Ishikawa (cell line): ENCODE measurements at regions not wholly inside any gene's neighbourhood (a gene's known extent, or its start where the extent isn't known, plus 50 kb on each side); places are given as distances from the start of the nearest gene placed in this dataset.

Experiments used
- CEBPB ChIP-seq: IDR thresholded peaks from 2 replicates; pipeline ENCODE4 v1.6.1; 2012
- CREB1 ChIP-seq: IDR thresholded peaks from 2 replicates; pipeline ENCODE4 v1.6.1; 2012; ENCODE audit warnings: low read depth
- EGR1 ChIP-seq: IDR thresholded peaks from 2 replicates; pipeline ENCODE4 v1.6.1; 2012
- EP300 ChIP-seq: IDR thresholded peaks from 2 replicates; pipeline ENCODE4 v1.6.1; 2012; ENCODE audit warnings: borderline replicate concordance
- FOXM1 ChIP-seq: IDR thresholded peaks from 2 replicates; pipeline ENCODE4 v1.6.1; 2012; ENCODE audit warnings: low read depth, borderline replicate concordance
- NFIC ChIP-seq: IDR thresholded peaks from 2 replicates; pipeline ENCODE4 v1.6.1; 2012
- RAD21 ChIP-seq: IDR thresholded peaks from 2 replicates; pipeline ENCODE4 v1.6.1; 2012; ENCODE audit warnings: low read depth
- TAF1 ChIP-seq: IDR thresholded peaks from 2 replicates; pipeline ENCODE4 v1.6.1; 2012; ENCODE audit warnings: low read depth, mild to moderate bottlenecking
- TCF12 ChIP-seq: IDR thresholded peaks from 2 replicates; pipeline ENCODE4 v1.6.1; 2012; ENCODE audit warnings: low read depth
- TEAD4 ChIP-seq: IDR thresholded peaks from 2 replicates; pipeline ENCODE4 v1.6.1; 2012
- YY1 ChIP-seq: IDR thresholded peaks from 2 replicates; pipeline ENCODE4 v1.6.1; 2012; ENCODE audit warnings: low read depth
- ZBTB7A ChIP-seq: IDR thresholded peaks from 2 replicates; pipeline ENCODE4 v1.6.1; 2012; ENCODE audit warnings: low read depth
- TF ChIP-seq, protein P1 (sequence below): IDR thresholded peaks from 2 replicates; pipeline ENCODE4 v1.6.1; 2012; ENCODE audit warnings: low read depth, mild to moderate bottlenecking
- TF ChIP-seq, protein P2 (sequence below): IDR thresholded peaks from 2 replicates; pipeline ENCODE4 v1.6.1; 2012
- TF ChIP-seq, protein P3 (sequence below): IDR thresholded peaks from 2 replicates; pipeline ENCODE4 v1.6.1; 2012

DNA sequence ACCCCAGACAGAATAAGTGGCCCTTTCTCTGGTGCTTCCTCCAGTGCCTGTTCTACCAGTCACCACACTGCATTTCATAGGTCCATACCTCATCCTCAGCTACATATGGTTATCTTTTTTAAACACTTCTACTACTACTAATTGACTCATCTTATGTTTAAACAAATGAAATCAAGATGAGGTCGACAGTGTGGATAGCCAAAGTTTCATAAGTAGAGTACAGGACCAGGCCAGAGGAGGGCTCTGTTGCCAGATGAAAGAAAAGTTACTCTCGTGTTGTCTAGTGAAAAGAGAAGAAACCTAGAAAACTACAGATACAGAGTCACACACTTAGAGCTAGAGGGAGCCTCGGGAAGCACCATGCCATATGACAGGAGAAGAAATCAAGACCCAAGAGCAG is 296.1 kb downstream of the VPS13C start:
- TF ChIP-seq YY1, result no peak
- TF ChIP-seq TAF1, result no peak
- TF ChIP-seq NFIC, result no peak
- TF ChIP-seq TCF12, result no peak
- TF ChIP-seq CREB1, result no peak
- TF ChIP-seq CEBPB, result no peak
- TF ChIP-seq EGR1, result no peak
- TF ChIP-seq RAD21, result no peak
- TF ChIP-seq, protein P1, sequence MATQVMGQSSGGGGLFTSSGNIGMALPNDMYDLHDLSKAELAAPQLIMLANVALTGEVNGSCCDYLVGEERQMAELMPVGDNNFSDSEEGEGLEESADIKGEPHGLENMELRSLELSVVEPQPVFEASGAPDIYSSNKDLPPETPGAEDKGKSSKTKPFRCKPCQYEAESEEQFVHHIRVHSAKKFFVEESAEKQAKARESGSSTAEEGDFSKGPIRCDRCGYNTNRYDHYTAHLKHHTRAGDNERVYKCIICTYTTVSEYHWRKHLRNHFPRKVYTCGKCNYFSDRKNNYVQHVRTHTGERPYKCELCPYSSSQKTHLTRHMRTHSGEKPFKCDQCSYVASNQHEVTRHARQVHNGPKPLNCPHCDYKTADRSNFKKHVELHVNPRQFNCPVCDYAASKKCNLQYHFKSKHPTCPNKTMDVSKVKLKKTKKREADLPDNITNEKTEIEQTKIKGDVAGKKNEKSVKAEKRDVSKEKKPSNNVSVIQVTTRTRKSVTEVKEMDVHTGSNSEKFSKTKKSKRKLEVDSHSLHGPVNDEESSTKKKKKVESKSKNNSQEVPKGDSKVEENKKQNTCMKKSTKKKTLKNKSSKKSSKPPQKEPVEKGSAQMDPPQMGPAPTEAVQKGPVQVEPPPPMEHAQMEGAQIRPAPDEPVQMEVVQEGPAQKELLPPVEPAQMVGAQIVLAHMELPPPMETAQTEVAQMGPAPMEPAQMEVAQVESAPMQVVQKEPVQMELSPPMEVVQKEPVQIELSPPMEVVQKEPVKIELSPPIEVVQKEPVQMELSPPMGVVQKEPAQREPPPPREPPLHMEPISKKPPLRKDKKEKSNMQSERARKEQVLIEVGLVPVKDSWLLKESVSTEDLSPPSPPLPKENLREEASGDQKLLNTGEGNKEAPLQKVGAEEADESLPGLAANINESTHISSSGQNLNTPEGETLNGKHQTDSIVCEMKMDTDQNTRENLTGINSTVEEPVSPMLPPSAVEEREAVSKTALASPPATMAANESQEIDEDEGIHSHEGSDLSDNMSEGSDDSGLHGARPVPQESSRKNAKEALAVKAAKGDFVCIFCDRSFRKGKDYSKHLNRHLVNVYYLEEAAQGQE, result no peak
- TF ChIP-seq, protein P2, sequence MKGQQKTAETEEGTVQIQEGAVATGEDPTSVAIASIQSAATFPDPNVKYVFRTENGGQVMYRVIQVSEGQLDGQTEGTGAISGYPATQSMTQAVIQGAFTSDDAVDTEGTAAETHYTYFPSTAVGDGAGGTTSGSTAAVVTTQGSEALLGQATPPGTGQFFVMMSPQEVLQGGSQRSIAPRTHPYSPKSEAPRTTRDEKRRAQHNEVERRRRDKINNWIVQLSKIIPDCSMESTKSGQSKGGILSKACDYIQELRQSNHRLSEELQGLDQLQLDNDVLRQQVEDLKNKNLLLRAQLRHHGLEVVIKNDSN, result no peak
- TF ChIP-seq EP300, result no peak
- TF ChIP-seq, protein P3, sequence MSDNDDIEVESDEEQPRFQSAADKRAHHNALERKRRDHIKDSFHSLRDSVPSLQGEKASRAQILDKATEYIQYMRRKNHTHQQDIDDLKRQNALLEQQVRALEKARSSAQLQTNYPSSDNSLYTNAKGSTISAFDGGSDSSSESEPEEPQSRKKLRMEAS, result no peak

DNA sequence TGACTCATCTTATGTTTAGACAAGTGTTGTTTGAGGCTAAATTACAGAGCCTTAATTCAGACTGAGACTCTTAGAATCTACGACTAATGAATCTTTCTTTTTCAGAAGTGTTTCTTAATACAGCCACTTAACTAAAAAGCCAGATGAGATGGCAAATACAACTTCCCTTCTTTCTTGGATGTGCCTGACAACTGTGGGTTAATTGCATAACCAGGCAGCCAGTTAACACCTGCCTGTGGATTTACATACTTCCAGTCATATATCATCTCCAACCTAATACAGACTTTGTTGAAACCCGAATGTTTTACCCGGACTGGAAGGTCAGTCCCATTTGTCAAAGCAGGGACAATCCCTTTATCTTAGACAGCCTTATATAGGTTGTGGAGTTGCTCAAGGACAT is 297.6 kb downstream of the VPS13C start:
- TF ChIP-seq FOXM1 (no peak), NFIC (no peak), CREB1 (no peak), TEAD4 (no peak), TCF12 (no peak), TAF1 (no peak), EP300 (no peak), CEBPB (no peak), RAD21 (no peak), YY1 (no peak), ZBTB7A (no peak), EGR1 (no peak)
- TF ChIP-seq, protein P3, result no peak
- TF ChIP-seq, protein P2, result no peak
- TF ChIP-seq, protein P1, result no peak

DNA sequence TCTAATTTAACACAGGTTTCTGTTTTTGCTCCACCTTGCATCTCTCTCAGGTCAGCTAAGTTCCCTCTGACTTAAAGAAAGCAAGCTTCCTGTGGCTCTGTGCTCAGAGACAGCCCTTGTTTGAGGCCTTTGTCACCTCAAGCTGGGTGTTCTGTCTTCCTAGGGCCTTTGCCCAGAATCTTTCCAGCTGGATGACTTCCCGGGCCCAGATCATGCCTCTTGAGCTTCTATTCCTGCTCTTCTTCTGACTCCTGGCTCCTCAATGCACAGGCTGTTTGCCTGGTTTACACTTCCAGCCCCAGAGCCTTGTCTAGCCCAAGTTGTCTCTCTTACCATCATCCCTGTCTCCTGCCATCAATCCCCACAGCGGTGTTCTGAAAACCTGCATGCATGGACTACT is 300.6 kb downstream of the VPS13C start:
- TF ChIP-seq RAD21 (no peak), YY1 (no peak), EP300 (no peak), TAF1 (no peak), FOXM1 (no peak), CEBPB (no peak), TEAD4 (no peak), NFIC (no peak), TCF12 (no peak), ZBTB7A (no peak), EGR1 (no peak), CREB1 (no peak)
- TF ChIP-seq, protein P1, result no peak
- TF ChIP-seq, protein P2, result no peak
- TF ChIP-seq, protein P3, result no peak
